Psoas muscle (tissue), 7 donors: ENCODE measurements at regions not wholly inside any gene's neighbourhood (a gene's known extent, or its start where the extent isn't known, plus 50 kb on each side); places are given as distances from the start of the nearest gene placed in this dataset.

Source experiments
- ATAC-seq, 4 donors: fragments of 200-7000 bp; cut with Tn5 transposase; one replicate each; pipeline ENCODE4 v1.9.1; 2020; ENCODE audit warnings: moderate library complexity in 3 of 4, mild to moderate bottlenecking in 2 of 4
- DNase-seq, 2 donors: peaks; one replicate each; pipeline ENCODE4 v3.0.0-alpha.2; 2020
- H3K27ac ChIP-seq: fragments of 200-600 bp; one replicate; pipeline ENCODE4 v1.8.0; 2022
- H3K27me3 ChIP-seq, 3 donors: fragments of 200-600 bp in 1 of 3; one replicate each; pipeline versions ENCODE4 v1.6.1 to v1.8.0; 2013 to 2022; ENCODE audit warnings: low read length in 2 of 3, mild to moderate bottlenecking in 2 of 3, moderate library complexity in 1 of 3; ENCODE audit not compliant: insufficient read depth in 3 of 3
- H3K36me3 ChIP-seq, 2 donors: fragments of 200-600 bp in 1 of 2; one replicate each; pipeline versions ENCODE4 v1.6.1 to v1.8.0; 2013 to 2022; ENCODE audit warnings: low read depth in 1 of 2, mild to moderate bottlenecking in 1 of 2, moderate library complexity in 1 of 2; ENCODE audit not compliant: insufficient read depth in 1 of 2
- H3K4me1 ChIP-seq: fragments of 200-600 bp; one replicate; pipeline ENCODE4 v1.8.0; 2022
- H3K4me3 ChIP-seq: fragments of 200-600 bp; one replicate; pipeline ENCODE4 v1.8.0; 2022; ENCODE audit warnings: mild to moderate bottlenecking
- H3K9me3 ChIP-seq: fragments of 200-600 bp; one replicate; pipeline ENCODE4 v1.8.0; 2022
- WGBS, 3 donors: extraction: QIAGEN DNeasy Blood & Tissue Kit; methylation state at CpG; one replicate each; pipeline versions ENCODE4 v1.1.6 to v1.1.7; 2013; 5-methylcytosine and 5-hydroxymethylcytosine counted together
- intact Hi-C, 2 donors: fragments of 100-400 bp; cut with DNase I; formaldehyde crosslinking; loops; one replicate each; pipeline versions ENCODE4 v1.11.0 to v1.14.2; 2022
- TF ChIP-seq, protein P1 (sequence below): fragments of 200-600 bp; IDR thresholded peaks from one replicate; pipeline ENCODE4 v1.8.0; 2022; ENCODE audit warnings: antibody characterized with exemption
- donor health status: healthy with polysubstance abuse.
- donor health status: DM: no; HTN: no; CAD: no; lungs with moderate emphysema.
- donor health status: Bipolar disorder and iron deficiency.
- donor health status: healthy.
- donor health status: DM: yes; HTN: yes; CAD: no.
- donor health status: DM: no; HTN: no; CAD: no.
- donor health status: DM: yes; HTN: yes; CAD: no.

DNA sequence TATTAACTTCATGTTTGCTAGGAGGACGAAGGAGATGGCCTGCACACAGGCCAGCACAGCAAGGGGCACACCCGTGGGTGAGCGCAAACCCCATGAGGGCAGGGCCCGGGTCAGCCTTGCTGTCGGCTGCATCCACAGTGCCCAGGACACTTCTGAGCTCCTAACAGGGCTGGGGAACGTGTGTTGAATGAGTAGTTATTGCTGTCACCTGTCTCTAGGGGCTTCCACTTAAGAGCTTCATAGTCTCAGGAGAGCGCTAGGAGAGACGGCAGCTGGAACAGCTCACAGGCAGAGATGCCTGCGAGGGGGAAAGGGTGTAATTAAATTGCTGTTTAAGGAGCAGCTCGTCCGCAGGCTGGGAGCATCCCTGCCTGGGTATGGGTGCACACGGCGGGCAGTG, 91.4 kb upstream of the NEURL1B start:
- 78 to 85% (median 79%) methylated on average over 13 of the region's 13 CpGs for WGBS, 3 donors
- no peaks in the 10 kb centered on the region for H3K36me3 ChIP-seq
- TF ChIP-seq, protein P1, sequence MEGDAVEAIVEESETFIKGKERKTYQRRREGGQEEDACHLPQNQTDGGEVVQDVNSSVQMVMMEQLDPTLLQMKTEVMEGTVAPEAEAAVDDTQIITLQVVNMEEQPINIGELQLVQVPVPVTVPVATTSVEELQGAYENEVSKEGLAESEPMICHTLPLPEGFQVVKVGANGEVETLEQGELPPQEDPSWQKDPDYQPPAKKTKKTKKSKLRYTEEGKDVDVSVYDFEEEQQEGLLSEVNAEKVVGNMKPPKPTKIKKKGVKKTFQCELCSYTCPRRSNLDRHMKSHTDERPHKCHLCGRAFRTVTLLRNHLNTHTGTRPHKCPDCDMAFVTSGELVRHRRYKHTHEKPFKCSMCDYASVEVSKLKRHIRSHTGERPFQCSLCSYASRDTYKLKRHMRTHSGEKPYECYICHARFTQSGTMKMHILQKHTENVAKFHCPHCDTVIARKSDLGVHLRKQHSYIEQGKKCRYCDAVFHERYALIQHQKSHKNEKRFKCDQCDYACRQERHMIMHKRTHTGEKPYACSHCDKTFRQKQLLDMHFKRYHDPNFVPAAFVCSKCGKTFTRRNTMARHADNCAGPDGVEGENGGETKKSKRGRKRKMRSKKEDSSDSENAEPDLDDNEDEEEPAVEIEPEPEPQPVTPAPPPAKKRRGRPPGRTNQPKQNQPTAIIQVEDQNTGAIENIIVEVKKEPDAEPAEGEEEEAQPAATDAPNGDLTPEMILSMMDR, result no peak
- DNase-seq (no peak), ATAC-seq (no peak)
- intact Hi-C loops, result no loop called here
- no peak overlapping the region for H3K4me3 ChIP-seq
- H3K27ac ChIP-seq, result no peak overlapping the region
- H3K27me3 ChIP-seq, result peaks cover 0 to 4% (median 2%) of the 10 kb centered on the region in 3 donors
- no peaks in the 10 kb centered on the region for H3K4me1 ChIP-seq
- H3K9me3 ChIP-seq, result no peaks in the 10 kb centered on the region

DNA sequence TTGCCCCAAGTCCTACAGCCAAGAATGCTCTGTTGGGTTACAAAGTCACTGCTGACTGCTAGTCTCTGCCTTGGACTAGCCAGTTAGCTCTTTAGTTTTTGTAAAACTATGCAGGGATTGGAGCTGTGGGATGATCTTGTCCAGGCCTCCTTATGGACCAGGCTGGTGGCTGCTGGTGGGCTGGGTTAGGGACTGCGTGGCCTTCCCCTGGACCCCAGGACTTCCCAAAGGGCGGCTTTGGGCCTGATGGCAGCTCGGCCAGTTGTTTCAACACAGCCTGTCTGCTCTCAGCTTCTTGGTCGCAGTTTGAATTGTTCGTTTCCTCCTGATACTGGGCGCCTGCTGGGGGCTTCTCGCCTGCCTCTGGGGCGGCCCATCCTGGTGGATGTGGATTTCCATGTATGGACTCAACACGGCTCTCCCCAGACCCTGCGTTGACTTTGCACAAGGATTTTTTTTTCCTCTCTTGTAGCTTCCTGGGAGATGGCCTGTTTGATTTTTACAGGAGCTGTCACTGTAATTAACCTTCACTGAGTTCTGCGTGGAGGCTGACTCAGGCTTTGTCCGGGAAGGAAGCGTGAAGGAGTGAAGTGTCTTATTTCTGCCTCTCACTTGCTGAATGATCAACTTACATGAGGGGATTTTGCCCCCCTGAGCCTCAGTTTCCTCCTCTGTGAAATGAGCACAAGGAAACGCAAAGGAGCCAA, 91.9 kb upstream of the NEURL1B start:
- intact Hi-C loops, result no loop called here
- H3K27me3 ChIP-seq, result peaks cover 0 to 4% (median 2%) of the 10 kb centered on the region in 3 donors
- no peak overlapping the region for H3K4me3 ChIP-seq
- H3K9me3 ChIP-seq, result no peaks in the 10 kb centered on the region
- WGBS, 3 donors, result 83 to 93% (median 87%) methylated on average over 14 of the region's 14 CpGs
- H3K27ac ChIP-seq, result no peak overlapping the region
- TF ChIP-seq, protein P1, result no peak
- H3K4me1 ChIP-seq, result no peaks in the 10 kb centered on the region
- H3K36me3 ChIP-seq, result no peaks in the 10 kb centered on the region
- ATAC-seq (no peak), DNase-seq (no peak)

GRCh38 chr5:172548311-172548731, 92.7 kb upstream of the NEURL1B start:
- DNase-seq (no peak), ATAC-seq (no peak)
- TF ChIP-seq, protein P1, result no peak
- 44 to 58% (median 45%) methylated on average over 6 of the region's 6 CpGs for WGBS, 3 donors
- intact Hi-C loops, result no loop called here
- H3K4me1 ChIP-seq, result no peaks in the 10 kb centered on the region
- H3K9me3 ChIP-seq, result no peaks in the 10 kb centered on the region
- H3K27ac ChIP-seq, result no peak overlapping the region
- no peak overlapping the region for H3K4me3 ChIP-seq
- H3K27me3 ChIP-seq, result peaks cover 0 to 4% (median 4%) of the 10 kb centered on the region in 3 donors
- no peaks in the 10 kb centered on the region for H3K36me3 ChIP-seq

DNA sequence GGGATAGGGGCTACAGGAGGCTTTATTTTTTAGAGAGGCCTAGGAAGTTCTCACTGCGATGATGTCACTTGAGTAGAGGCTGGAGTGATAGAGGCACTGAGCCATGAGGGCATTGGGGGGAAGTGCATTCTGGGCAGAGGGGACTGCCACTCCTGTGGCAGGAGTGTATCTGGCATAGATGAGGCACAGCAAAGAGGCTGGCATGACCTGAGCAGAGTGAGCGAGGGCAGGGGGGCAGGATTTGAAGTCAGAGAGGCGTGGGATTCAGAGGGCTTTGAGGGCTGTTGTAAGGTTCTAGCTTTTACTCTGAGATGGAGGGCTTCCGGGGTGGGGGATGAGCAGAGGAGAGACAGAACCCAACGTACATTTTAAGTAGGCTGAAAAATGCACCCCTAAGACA, 91.9 kb upstream of the SH3PXD2B start:
- 91 to 94% (median 93%) methylated on average over 5 of the region's 5 CpGs for WGBS, 3 donors
- intact Hi-C loops, result no loop called here
- no peak overlapping the region for H3K4me3 ChIP-seq
- H3K36me3 ChIP-seq, result no peaks in the 10 kb centered on the region
- no peaks in the 10 kb centered on the region for H3K9me3 ChIP-seq
- no peaks in the 10 kb centered on the region for H3K4me1 ChIP-seq
- no peak overlapping the region for H3K27ac ChIP-seq
- no peak for DNase-seq
- TF ChIP-seq, protein P1, result no peak
- H3K27me3 ChIP-seq, result peaks cover 0 to 4% (median 4%) of the 10 kb centered on the region in 3 donors
- ATAC-seq, result no peak
